ENCODE measurements at regions not wholly inside any gene's neighbourhood (a gene's known extent, or its start where the extent isn't known, plus 50 kb on each side); places are given as distances from the start of the nearest gene placed in this dataset.

DNA sequence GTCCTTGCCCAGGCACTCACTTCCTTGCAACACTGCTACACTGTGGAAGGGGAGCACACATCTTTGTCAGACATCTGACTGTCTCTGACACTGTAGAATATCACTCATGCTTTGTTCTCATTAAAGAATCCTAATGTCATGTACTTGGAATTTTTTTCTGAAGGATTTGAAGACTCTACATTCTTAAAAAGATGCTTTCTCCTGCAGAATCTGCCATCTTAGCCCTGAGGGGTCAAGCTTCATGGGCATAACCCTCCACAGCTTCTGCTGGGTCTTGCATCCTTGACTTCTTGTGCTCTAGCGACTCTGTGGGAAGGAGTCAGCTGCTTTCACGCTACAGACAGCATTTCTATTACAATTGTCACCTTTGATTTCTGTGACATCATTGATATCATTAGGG is 417.2 kb downstream of the QKI start:
- Histone ChIP-seq H3K27me3 (no peaks in the 10 kb centered on the region), H3K27ac (no peak overlapping the region), H3K4me3 (no peak overlapping the region), H3K36me3 (no peaks in the 10 kb centered on the region), H3K9me3 (no peaks in the 10 kb centered on the region), H3K4me1 (no peaks in the 10 kb centered on the region)
- 94% methylated on average over 2 of the region's 2 CpGs for WGBS
- no peak for DNase-seq (ENCODE audit: low spot score in 2 of 2)
- TF ChIP-seq POLR2AphosphoS5 (IDR thresholded peaks at IDR 0.05), result no peak
- no peak for TF ChIP-seq EP300 (IDR thresholded peaks at IDR 0.05)
- TF ChIP-seq, protein P1, sequence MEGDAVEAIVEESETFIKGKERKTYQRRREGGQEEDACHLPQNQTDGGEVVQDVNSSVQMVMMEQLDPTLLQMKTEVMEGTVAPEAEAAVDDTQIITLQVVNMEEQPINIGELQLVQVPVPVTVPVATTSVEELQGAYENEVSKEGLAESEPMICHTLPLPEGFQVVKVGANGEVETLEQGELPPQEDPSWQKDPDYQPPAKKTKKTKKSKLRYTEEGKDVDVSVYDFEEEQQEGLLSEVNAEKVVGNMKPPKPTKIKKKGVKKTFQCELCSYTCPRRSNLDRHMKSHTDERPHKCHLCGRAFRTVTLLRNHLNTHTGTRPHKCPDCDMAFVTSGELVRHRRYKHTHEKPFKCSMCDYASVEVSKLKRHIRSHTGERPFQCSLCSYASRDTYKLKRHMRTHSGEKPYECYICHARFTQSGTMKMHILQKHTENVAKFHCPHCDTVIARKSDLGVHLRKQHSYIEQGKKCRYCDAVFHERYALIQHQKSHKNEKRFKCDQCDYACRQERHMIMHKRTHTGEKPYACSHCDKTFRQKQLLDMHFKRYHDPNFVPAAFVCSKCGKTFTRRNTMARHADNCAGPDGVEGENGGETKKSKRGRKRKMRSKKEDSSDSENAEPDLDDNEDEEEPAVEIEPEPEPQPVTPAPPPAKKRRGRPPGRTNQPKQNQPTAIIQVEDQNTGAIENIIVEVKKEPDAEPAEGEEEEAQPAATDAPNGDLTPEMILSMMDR (IDR thresholded peaks at IDR 0.05), result no peak
- TF ChIP-seq POLR2A (IDR thresholded peaks at IDR 0.05), result no peak

DNA sequence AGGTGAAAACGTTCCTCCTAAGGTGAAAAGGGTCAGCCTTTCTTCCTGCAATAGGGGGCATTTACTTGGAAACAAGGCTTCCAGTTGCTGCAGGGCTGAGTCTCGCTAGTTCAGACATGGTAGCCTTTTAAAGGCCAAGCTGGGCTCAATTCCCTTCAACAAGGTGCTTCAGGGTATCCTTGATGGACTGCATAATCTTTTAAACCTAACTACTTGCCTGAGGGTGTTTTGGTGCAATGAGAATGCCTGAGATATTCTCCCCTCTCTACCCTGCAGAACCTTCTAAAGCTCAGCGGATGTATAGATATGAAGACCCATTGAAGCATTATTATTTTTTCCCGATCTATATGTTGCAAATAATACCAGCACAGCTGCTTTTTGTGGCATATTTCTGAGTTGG is 416.1 kb downstream of the QKI start:
- no peak overlapping the region for H3K4me3 ChIP-seq
- TF ChIP-seq EP300 (IDR thresholded peaks at IDR 0.05), result no peak
- TF ChIP-seq, protein P1 (IDR thresholded peaks at IDR 0.05), result no peak
- no peak for TF ChIP-seq POLR2AphosphoS5 (IDR thresholded peaks at IDR 0.05)
- TF ChIP-seq POLR2A (IDR thresholded peaks at IDR 0.05), result no peak
- H3K27me3 ChIP-seq, result no peaks in the 10 kb centered on the region
- no peaks in the 10 kb centered on the region for H3K9me3 ChIP-seq
- H3K36me3 ChIP-seq, result no peaks in the 10 kb centered on the region
- no peak for DNase-seq (ENCODE audit: low spot score in 2 of 2)
- 91% methylated on average over 3 of the region's 4 CpGs for WGBS
- no peak overlapping the region for H3K27ac ChIP-seq
- H3K4me1 ChIP-seq, result no peaks in the 10 kb centered on the region

DNA sequence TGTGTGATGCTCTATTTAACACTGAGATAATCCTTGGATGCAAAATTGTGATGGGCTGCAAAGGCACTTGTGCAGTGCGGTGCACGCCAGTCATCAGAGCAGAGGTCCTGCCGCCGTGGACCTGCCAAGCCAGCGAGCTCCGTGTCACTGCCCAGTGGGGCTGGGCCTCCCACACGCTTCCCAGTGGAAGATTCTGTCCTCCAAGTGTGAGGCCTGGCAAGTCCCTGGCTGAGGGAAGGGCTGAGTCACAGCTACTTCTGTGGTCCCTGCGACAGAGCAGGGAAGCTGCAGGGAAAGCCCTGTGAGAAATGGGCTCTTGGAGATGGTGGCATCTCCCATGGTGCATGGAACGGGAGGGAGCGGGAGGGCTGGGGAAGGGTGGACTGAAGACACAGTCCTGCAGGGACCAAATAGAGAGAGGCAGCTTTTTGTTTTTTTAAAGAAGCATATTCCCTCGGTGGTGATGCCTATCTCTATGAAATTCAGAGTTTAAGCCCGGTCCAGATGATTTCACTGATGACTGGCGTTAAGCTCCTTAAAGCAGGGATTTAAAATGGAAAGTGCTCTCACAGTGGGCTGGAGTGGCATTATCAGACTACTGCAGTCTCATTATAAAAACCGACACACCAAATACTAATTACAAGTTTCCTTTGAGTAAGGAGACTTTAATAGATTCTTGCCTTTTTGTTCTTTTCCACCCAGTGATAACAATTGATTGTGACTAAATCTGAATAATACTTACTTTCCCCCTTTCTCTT is 413.7 kb downstream of the QKI start:
- no peak overlapping the region for H3K4me3 ChIP-seq
- DNase-seq (ENCODE audit: low spot score in 2 of 2), result no peak
- TF ChIP-seq POLR2AphosphoS5 (IDR thresholded peaks at IDR 0.05) (no peak), EP300 (IDR thresholded peaks at IDR 0.05) (no peak), POLR2A (IDR thresholded peaks at IDR 0.05) (no peak)
- TF ChIP-seq, protein P1 (IDR thresholded peaks at IDR 0.05), result no peak
- 69% methylated on average over 11 of the region's 14 CpGs for WGBS
- no peaks in the 10 kb centered on the region for H3K36me3 ChIP-seq
- no peaks in the 10 kb centered on the region for H3K9me3 ChIP-seq
- H3K27me3 ChIP-seq, result no peaks in the 10 kb centered on the region
- no peaks in the 10 kb centered on the region for H3K4me1 ChIP-seq
- H3K27ac ChIP-seq, result no peak overlapping the region

DNA sequence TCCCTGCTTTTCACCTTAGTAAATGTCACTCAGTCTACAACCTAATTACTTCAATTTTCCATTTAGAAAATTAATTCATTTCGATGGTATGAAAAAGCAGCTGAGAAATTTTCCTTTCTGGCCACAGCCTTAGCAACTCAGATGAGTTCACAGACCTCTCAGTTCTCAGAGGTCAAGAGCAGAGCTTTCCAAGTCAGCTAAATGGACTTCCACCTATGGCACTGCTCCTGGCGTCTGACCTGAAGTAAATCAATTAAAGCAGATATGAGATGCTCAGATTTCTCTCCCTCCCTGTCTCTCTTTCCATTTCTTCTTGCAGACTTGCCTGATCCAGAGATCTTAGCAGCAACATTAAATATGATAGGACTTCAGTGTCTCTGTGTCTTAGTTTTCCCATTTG is 412.6 kb downstream of the QKI start:
- H3K36me3 ChIP-seq, result no peaks in the 10 kb centered on the region
- H3K27me3 ChIP-seq, result no peaks in the 10 kb centered on the region
- TF ChIP-seq EP300 (IDR thresholded peaks at IDR 0.05) (no peak), POLR2AphosphoS5 (IDR thresholded peaks at IDR 0.05) (no peak), POLR2A (IDR thresholded peaks at IDR 0.05) (no peak)
- TF ChIP-seq, protein P1 (IDR thresholded peaks at IDR 0.05), result no peak
- no peaks in the 10 kb centered on the region for H3K9me3 ChIP-seq
- DNase-seq (ENCODE audit: low spot score in 2 of 2), result no peak
- H3K27ac ChIP-seq, result no peak overlapping the region
- H3K4me3 ChIP-seq, result no peak overlapping the region
- 83% methylated on average over 2 of the region's 2 CpGs for WGBS
- H3K4me1 ChIP-seq, result no peaks in the 10 kb centered on the region

DNA sequence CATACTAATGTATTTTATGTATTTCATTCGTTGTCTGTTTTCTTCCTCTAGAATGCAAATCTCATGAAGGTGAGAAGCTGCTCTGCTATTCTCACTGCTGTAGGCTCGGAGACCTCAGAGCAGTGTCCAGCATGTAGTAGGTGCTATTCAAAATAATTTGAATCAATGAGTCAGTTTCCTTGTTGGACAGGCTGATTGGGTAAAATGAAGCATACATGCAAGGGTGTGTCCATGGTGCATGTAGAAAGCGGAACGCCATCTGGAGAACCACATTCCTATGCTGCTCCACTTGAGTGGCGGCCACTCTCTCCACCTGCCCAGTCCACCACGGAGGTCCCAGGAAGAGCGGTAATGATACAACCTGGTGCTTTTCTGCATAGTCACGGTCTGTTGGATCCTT is 412.1 kb downstream of the QKI start:
- no peaks in the 10 kb centered on the region for H3K27me3 ChIP-seq
- 85% methylated on average over 8 of the region's 8 CpGs for WGBS
- no peaks in the 10 kb centered on the region for H3K36me3 ChIP-seq
- no peak overlapping the region for H3K27ac ChIP-seq
- H3K4me3 ChIP-seq, result no peak overlapping the region
- DNase-seq (ENCODE audit: low spot score in 2 of 2), result no peak
- no peaks in the 10 kb centered on the region for H3K4me1 ChIP-seq
- TF ChIP-seq POLR2AphosphoS5 (IDR thresholded peaks at IDR 0.05), result no peak
- TF ChIP-seq, protein P1 (IDR thresholded peaks at IDR 0.05), result no peak
- no peak for TF ChIP-seq EP300 (IDR thresholded peaks at IDR 0.05)
- TF ChIP-seq POLR2A (IDR thresholded peaks at IDR 0.05), result no peak
- no peaks in the 10 kb centered on the region for H3K9me3 ChIP-seq
